ENCODE measurements at regions not wholly inside any gene's neighbourhood (a gene's known extent, or its start where the extent isn't known, plus 50 kb on each side); places are given as distances from the start of the nearest gene placed in this dataset.

GRCh38 chr13:37385248-37385647, 213.3 kb downstream of the POSTN start:
- no peak overlapping the region for H3K4me2 ChIP-seq (ENCODE audit: insufficient read depth, low read length)

More at GRCh38 chr13:37385248-37385647, 213.3 kb downstream of the POSTN start:
- no TSS peak for BruUV-seq (replicated peaks)
- H4K20me1 ChIP-seq (replicated peaks; ENCODE audit: control insufficient read depth, insufficient read depth, low read length) = no peaks in the 10 kb centered on the region
- intact Hi-C loops (cut with micrococcal nuclease) (no loop called here), in situ Hi-C loops (cut with MboI) (no loop called here)
- H3K9ac ChIP-seq (ENCODE audit: insufficient read depth in 1 of 2, low read depth in 2 of 2, low read length in 2 of 2) = no peak overlapping the region
- no peak overlapping the region for H3K27ac ChIP-seq (ENCODE audit: extremely low read depth, low read depth, low read length)
- ATAC-seq (no peak), FAIRE-seq (no peak), DNase-seq (ENCODE audit: extremely low read depth in 1 of 4, low spot score in 3 of 4) (no peak)
- no peaks in the 10 kb centered on the region for H3K4me1 ChIP-seq (replicated peaks in 1 of 2; ENCODE audit: control insufficient read depth in 2 of 2, insufficient read depth in 2 of 2, low read length in 2 of 2)
- H2AFZ ChIP-seq (ENCODE audit: low read depth, low read length) = no peak overlapping the region
- H3K9me3 ChIP-seq (replicated peaks; ENCODE audit: control insufficient read depth, insufficient read depth, low read depth, low read length) = no peaks in the 10 kb centered on the region
- CTCF ChIA-PET (ENCODE audit: low intra/inter-chr PET ratio) = no interaction called here
- no peak for TF ChIP-seq ZC3H11A (IDR thresholded peaks at IDR 0.05; ENCODE audit: low read depth, low read length)
- no peak for TF ChIP-seq MYC (IDR thresholded peaks at IDR 0.05; ENCODE audit: low read depth, low read length)
- no peak for TF ChIP-seq MYC (CRISPR knock-in tag; IDR thresholded peaks at IDR 0.05; ENCODE audit: borderline replicate concordance, low read depth)
- TF ChIP-seq ZNF143 (CRISPR knock-in tag; IDR thresholded peaks at IDR 0.05) = no peak
- no peak for TF ChIP-seq MBD2 (IDR thresholded peaks at IDR 0.05; ENCODE audit: borderline replicate concordance, low read depth)
- no peak for TF ChIP-seq SMAD3 (CRISPR knock-in tag; conservative IDR thresholded peaks at IDR 0.05)
- TF ChIP-seq ARNT (IDR thresholded peaks at IDR 0.05) = no peak
- no peak for TF ChIP-seq ZNF408 (CRISPR knock-in tag; IDR thresholded peaks at IDR 0.05; ENCODE audit: low read depth)
- TF ChIP-seq ZFPM2 (CRISPR knock-in tag; IDR thresholded peaks at IDR 0.05) = no peak
- TF ChIP-seq HNRNPH1 (optimal IDR thresholded peaks at IDR 0.05; ENCODE audit: low read depth, low read length) = no peak
- TF ChIP-seq ZNF764 (CRISPR knock-in tag; IDR thresholded peaks at IDR 0.05; ENCODE audit: low read depth) = no peak
- TF ChIP-seq PRMT5 (CRISPR knock-in tag; IDR thresholded peaks at IDR 0.05) = no peak
- no peak for TF ChIP-seq IFI16 (CRISPR knock-in tag; IDR thresholded peaks at IDR 0.05)
- no peak for TF ChIP-seq NR3C1 (CRISPR knock-in tag; IDR thresholded peaks at IDR 0.05)
- TF ChIP-seq ZNF444 (CRISPR knock-in tag; IDR thresholded peaks at IDR 0.05) = no peak
- no peak for TF ChIP-seq CEBPB (tag; IDR thresholded peaks at IDR 0.05)
- TF ChIP-seq HDAC8 (tag; IDR thresholded peaks at IDR 0.05) = no peak
- no peak for TF ChIP-seq ID3 (CRISPR knock-in tag; IDR thresholded peaks at IDR 0.05)
- TF ChIP-seq ID3 (tag; IDR thresholded peaks at IDR 0.05) = no peak
- no peak for TF ChIP-seq ZBTB33 (CRISPR knock-in tag; IDR thresholded peaks at IDR 0.05)
- no peaks in the 10 kb centered on the region for H3K36me3 ChIP-seq (ENCODE audit: control insufficient read depth, insufficient read depth, low read length)
- no peaks in the 10 kb centered on the region for H3K27me3 ChIP-seq (ENCODE audit: control insufficient read depth in 2 of 2, insufficient read depth in 2 of 2, low read length in 2 of 2)
- H3K9me1 ChIP-seq (ENCODE audit: control insufficient read depth, insufficient read depth, low read length) = no peaks in the 10 kb centered on the region
- POLR2A ChIA-PET = no interaction called here
- H3K79me2 ChIP-seq (ENCODE audit: control insufficient read depth, insufficient read depth, low read length) = no peaks in the 10 kb centered on the region
- H3K4me3 ChIP-seq = no peak overlapping the region
- 5% methylated on average over 4 of the region's 4 CpGs for WGBS (ENCODE audit: insufficient coverage, low coverage, missing lambda C conversion rate)
